Anterior cingulate cortex (tissue), 58 donors: ENCODE measurements at regions not wholly inside any gene's neighbourhood (a gene's known extent, or its start where the extent isn't known, plus 50 kb on each side); places are given as distances from the start of the nearest gene placed in this dataset.

ENCODE experiments used
- DNase-seq, 58 donors: peaks; one replicate each; lab custom pipeline; 2025; lab: John Stamatoyannopoulos, UW

DNA sequence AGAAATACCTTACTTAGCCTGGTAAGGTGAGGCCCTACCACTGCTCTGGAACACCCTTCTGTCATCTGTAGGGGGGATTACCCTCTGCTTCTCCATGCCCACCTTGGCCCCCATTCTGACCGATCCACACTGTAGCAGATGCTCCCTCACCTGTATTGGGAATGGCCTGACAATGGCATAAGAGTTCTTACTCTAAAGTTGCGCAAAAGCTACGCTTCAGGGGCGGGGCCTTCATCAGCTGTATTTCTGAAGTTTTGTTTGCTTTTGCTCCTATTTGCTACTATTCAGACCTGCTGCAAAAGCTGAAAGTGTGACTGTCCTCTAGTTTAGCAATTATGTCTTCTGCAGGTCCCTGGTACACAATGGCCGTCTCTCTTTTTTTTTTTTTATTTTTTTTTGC, 252.6 kb downstream of the TLE3 start:
- no peak for DNase-seq

DNA sequence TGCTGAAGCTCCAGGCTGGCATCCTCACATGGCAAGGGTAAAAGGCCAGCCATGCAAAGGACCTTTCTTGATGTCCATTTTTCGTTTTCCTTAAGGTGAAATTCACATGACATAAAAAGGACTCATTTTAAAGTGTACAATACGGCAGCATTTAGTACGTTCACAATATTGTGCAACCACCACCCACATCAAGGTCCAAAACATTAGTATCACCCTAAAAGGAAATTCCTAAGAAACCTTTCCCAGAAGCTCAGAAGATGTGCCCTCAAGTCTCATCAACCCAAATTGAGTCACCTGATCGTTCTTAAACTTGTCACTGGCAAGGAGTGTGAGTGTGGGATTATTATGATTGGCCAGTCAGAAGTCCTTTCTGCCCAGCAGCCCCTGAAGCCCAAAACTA, 250.1 kb downstream of the TLE3 start:
- no peak for DNase-seq

DNA sequence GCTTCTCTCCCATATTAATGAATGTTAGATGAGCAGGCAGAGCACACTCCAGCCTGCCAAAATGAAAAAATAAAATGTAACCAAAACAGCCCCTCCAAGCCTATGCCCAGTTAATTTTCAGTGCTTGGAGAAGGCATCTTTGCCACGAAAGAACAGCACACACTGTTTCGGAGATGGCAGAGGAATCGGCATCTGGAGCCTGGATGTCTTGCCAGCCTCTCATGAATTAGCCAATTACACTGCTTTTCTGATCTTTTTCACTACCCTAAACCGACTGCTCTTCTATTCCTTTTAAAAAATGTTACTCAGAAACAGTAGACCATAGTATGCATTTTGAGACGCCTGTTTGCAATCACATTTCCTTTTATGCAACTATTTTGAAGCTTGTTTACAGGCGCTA, 249.6 kb downstream of the TLE3 start:
- peak in 14 of 58 donors; percentile 1 to 21 (median 9) for DNase-seq

DNA sequence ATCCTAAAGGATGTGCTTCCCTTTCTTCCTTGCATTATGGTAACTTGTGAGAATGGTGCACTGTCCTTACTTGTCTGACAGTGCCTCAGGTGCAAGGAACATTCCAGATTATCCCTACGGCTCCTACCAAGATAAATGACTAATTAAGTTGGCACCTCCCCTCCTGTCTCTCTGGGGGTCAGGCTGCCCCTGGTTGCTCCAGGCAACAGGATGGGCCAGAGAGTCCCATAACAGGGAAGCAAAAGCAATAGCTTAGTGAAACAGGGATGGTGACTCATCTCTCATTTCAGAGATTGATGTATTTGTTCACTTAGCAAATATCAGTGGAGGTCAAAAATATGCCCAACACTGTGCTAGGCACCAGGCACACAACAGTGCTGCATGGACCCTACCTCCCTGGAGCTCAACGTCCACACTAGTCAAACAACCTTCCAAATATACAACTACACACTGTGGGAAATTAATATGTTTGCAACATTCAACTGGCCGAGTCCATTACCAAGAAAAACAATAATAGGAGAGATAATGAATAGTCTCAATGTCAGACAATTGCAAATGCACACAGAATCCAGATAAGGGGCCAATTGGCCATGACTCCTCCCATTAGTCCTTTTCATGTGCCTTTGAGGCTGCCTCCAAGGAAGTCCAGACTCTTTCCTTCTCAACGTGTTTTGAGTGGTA, 249.0 kb downstream of the TLE3 start:
- DNase-seq: no peak

DNA sequence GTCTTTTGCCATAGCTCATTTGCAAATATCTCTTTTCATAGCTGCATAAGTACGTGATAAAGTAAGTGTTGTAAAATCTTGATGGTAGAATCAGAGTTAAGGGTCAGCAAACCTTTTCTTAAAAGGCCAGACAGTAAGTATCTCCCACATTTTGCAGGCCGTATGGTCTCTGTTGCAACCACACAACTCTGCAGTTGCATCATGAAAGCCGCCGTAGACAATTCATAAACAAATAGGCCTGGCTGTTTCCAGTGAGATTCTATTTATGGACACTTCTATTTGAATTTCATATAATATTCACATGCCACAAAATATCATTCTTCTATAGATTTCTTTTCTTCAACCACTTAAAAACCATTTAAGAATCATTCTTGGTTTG, 248.5 kb downstream of the TLE3 start:
- DNase-seq: no peak

DNA sequence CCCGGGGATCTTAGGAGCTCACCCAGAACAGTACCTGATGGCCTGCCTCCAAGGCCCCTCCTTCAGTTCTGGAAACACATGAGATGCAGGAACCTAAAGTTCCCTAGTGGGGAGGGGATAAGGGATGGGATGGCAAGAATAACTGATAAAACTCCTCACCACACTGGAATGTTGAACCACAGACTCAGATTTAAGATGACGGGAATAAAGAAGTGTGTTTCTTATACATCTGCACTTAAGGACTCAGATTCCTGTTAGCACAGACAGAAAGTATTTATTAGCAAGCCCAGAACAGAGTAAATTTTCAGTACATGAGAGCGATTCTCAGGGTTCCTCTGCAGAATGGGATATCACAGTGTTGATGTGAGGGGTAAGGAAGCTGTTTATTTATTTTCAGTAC, 245.2 kb downstream of the TLE3 start:
- DNase-seq: no peak

DNA sequence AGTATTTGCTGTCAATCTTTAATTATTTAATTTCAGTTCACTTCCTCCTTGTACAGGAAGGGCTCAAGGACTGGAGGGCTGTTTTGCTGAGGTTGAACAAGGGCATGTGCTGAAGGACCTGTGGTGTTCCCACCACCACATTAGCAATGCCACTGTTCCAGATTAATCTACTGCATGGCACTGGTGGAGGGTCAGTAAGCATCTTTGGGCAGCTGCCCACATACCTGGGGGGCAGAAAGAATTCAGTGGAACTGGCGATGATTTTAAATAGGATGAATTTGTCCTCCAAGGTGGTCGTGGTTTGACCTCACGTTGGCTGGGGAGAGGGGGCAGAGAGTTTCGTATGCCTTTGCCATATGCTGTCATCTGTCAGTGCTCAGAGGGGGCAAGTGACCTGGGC, 244.8 kb downstream of the TLE3 start:
- DNase-seq: no peak

DNA sequence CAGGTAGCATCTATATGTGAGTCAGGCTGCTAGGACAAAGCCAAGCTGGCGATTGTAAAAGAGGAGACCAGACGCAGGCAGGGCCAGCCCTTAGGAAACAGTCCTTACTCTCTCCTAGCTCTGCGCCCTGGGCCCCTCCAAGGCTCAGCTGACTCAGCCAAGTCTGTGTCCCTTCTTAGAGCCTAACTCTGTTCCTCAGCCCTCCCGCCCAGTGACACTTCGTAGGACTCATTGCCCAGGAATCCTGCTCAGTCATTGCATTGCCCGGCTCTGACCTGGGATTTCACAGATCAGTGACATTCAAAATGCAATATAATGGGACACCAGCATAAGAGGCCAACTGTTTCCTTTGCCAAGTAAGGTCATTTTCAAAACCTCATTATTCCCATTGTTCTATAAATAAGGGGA, 244.2 kb downstream of the TLE3 start:
- DNase-seq: peak in 13 of 58 donors; percentile 1 to 61 (median 10)

DNA sequence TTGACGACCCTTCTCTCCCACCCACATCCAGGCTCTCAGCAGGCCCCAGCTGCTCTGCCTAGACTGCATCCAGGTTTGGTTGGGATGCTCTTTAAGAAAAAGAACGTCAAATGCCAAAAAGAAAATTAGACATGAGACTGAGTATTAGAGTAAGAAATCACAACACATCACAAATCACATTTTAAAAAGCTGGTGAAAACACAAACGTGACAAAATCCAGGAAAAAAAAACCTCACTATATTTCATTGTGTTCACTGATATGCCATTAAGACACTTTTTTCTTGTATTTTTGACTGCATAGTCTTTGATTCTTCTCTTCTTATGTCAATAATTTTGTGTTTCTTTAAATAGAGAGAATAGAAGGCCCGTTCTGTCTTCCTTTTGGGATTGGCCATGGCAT, 243.7 kb downstream of the TLE3 start:
- no peak for DNase-seq

DNA sequence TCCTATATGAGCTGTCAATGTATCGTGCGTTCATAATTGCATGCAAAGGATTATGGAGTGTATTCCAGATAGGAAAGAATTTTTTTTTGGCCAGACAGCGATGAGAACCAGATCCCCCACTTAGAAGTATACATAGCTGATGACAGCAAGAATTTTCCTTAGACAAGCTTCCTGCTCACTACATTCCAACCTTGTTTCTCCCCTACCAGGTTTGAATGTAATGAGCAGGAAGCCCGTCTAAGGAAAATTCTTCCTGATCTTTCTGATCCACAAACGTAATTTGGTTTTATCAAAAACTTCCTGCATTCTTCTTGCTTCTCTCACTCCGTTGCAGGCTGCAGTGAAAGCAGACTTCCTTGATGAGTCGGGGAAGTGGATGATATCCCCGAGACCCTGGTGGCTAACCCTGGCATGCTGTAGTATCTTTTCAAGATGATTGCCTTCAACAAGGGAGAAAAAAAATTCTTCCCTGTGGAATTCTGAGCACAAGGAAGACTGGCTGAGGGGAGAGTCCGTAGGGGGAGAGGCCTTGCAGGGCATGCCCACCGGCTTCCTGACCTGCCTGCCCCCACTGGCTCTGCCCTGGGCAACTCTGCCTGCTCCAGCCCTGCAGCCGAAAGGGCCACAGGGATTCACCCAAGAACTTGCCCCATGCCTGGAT, 243.1 kb downstream of the TLE3 start:
- DNase-seq: no peak

DNA sequence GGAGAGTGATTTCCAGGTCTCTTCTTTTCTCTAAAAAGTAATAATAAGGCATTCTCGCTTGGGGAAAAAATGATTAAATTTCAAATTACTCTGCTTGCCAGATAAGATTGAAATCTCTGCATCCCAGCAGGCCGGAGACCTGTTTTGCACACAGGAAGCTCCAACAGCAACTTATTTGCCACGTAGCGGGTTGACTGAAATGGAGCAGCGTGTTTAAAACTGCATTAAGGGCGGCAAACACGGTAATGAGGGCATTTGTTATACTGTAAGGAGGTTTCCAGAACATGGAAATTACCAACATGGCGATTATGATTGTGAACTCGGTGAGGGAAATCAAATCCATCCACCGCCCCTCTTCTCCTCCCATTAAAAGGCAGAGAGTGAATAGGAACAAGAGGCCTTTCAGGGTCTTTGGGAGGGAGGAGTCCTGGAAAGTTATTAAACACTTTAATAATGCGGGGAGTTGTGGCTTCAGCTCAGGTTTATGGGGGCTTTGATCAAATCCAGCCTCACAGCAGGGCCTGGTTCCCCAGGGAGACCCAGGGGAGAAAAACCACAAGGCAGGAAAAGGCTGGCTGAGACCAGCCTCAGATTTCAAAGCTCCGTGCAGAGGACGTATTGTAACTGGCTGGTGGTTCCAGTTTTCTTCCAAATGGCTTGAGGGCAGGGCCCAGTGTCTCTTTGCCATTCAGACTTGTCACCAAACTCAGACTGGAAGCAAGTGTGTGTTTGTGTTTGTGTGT, 242.3 kb downstream of the TLE3 start:
- no peak for DNase-seq

DNA sequence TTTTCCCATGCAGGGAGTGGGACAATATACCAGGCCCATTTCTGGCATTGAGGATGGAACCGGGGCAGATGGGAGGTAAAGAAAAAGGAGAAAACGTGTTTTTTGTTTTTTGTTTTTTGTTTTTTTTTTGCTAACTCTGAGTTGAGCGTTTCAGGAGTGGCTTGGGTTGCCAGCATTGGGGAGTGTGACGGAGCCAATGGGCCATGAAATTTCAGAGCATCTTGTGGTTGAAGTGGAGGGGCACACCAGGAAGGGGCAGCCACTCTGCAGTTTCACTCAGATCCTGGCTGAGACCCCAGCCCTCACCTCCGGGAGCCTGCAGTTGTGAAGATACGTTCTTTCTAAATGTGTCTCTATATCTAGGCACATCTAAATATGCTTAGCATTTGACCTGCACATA, 240.5 kb downstream of the TLE3 start:
- DNase-seq: no peak

DNA sequence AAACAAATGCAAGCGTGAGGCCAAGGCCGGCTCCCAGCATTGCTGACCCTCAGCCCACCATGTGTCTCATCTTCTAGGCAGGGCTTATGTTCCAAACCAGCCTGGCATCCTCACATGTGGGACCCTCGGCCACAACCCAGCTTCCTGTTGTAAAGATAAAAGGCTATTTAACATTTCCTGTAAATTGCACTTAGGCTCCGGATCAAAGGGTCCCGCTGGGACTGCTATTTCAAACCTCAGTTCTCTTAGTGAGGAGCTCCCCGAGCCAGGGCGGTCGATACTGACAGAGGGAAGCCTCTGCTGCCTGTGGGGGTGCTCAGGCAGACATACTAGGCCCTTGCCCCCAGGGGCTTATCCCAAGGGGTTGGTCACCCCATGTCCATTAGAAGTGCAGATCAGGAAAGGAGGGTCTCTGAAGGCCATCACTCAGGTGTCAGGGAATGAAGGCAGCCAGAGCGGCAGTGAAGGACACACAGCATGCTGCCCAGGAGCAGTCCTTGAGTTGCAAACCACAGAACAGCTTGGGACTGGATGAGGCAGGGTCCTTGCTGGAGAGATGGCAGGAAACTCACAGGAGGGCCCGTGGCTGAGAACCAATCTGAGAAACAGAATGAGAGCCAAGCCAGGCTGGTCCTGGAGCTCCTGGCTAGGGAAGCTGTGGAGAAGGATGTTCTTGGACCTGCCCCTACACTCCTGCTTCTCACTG, 239.9 kb downstream of the TLE3 start:
- no peak for DNase-seq

DNA sequence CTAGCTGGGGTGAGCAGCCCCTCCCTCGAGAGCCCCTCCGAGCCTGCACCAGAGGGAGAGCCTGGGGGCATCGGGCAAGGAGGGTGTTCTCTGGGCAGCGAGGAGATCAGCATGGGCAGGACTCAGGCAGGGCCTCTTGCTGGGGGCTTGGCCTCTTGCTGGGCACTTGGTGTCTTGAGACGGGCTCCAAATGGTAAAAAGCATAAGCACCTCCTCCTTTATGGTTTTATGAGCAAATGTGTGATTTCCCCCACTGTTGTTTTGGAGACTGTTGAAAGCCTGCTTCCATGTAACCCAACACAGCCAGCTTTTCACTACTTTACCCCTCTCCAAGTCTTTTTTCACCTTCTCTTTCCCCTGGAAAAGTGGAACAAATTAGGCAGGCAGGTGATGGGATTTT, 239.3 kb downstream of the TLE3 start:
- no peak for DNase-seq

DNA sequence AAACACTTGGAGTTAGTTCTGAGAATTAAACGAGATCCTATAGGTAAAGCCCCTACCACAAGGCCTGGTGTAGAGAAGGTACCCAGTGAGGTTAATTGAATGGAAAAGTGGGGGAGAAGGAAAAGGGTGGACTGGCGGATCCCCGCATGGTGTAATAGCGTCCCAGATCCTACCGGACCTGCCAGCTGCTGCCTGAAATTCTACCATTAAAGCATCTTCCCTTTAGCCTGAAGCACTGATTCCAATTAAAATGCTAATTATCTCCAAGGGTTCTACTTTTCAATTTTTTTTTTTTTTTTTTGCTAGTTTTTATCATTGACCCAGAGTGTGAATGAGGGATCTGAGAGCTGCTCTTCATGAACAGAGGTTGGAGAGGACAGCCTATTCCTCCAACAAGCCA, 237.9 kb downstream of the TLE3 start:
- DNase-seq: no peak

DNA sequence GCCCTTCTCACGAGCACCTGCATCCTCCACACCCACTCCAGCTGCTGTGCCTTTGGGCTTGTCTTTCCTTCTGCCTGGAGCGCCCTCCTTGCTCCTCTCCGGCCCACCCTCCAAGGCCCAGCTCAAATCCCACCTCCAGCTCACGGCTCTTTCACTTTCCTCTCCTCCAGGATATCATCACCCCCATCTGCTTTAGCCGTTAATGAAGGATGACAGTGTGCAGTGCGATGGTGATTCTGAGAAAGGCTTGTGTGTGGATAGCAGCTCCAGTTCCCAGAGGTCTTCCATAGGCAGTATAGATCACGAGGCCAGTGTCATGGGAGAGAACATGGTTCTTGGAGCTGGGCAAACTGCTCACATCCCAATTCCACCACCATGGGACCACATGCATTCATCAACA, 237.4 kb downstream of the TLE3 start:
- no peak for DNase-seq

DNA sequence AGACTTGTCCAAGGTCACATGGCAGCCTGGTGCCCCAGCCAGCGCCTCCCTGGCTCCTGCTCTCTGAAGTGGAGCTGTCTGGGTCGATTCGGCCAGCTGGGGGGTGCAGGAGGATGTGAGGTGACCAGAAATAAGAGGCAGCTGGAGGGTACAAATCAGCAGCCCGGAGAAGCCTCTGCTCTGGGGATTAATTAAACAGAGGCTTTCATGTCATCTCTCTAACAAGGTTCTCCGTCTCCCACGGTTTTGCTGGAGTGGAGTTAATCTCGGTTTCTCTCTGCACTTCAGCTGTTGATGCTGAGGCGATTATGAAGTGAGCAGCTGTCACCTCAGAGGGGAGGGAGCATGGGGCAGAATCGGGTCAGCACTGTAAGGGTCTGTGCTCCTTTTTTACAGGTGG, 236.8 kb downstream of the TLE3 start:
- DNase-seq: no peak

DNA sequence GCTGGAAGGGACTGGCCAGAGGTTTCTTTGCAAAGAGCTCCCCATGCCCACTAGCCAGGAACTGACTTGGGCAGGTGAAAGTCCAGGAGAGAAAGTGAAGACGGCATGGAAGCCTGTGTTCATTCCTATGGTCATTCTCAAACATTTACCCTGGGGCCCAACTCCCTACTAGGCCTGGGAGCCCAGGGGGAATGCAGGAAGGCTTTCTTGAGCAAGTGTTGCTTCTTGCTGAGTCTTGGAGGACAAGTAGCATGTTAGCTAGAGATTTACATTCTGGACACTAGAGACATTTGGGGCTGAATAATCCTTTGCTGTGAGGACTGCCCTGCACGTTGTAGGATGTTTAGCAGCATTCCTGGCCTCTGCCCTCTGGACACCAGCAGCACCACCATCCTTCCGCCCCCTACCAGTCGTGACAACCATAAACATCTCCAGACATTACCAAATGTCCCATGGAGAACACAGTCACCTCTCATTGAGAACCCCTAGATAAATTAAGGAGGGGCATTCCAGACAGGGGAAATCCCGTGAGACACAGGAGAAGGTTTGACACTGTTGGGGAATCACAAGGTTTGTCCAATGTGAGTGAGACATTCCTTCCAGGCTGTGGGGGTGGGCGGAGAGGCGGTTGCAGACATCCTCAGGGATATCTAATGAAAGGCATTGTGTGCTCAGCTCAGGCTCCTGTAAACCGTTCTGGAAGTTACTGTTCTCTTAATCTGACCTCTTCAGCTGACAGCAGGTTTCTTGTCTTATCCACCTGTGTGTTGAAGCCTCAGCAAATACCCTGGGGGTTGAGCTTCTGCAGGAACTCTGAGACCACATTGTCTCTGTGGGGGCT, 236.2 kb downstream of the TLE3 start:
- DNase-seq: no peak

DNA sequence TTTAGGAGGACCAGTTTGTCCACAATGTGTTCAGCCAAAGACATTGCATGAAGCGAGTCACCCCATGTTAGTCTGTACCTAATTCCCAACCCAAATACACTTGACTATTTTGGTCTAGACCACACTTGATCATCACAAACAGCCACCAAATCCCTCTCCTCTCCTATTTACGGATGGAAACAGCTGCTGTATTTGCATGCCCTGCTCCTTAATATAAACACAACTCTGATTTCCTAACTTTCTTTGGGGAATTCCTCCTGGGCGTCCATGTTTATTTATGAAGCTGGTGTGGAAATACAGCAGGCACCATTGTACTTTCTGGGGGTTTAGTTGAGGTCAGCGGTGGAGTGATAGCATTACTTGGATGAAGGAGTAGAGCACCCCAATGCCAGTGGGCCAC, 235.2 kb downstream of the TLE3 start:
- no peak for DNase-seq

DNA sequence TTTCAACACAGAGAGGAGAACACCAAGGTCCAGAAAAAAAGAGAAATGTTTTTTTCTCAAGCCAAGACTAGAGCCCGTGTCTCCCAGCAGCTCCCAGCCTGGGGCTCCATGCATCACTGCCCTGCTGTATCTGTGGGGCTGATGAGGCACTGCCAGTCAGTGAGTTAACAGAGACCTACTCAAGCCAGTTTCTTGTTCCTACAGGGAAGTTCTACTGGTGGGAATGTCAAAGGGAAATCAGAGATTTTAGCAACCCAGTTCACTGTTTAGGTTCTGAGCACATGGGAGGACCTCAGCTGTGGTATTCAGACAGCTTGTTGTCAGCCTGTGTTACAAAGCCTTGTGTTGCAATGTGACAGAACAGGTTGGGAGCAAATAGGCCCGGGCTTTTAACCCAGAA, 234.3 kb downstream of the TLE3 start:
- no peak for DNase-seq
